ENCODE measurements at regions not wholly inside any gene's neighbourhood (a gene's known extent, or its start where the extent isn't known, plus 50 kb on each side); places are given as distances from the start of the nearest gene placed in this dataset.
"Not testable (repeated sequence)": the region's sequence is repeated elsewhere in the genome, so short reads cannot be mapped to it uniquely, and the experiment has no call there.

GRCh38 chr20:5687884-5688283 lies 62.3 kb upstream of the SHLD1 start:
- no peaks in the 10 kb centered on the region for H3K4me1 ChIP-seq (ENCODE audit: control insufficient read depth, extremely low read depth, insufficient read depth, low read length)
- FAIRE-seq (no peak), DNase-seq (ENCODE audit: low read depth, low spot score) (no peak)
- H3K9me3 ChIP-seq (ENCODE audit: control insufficient read depth, low read depth, low read length) = no peaks in the 10 kb centered on the region
- no peaks in the 10 kb centered on the region for H3K79me2 ChIP-seq (ENCODE audit: control insufficient read depth, insufficient read depth, low read length)
- no peak overlapping the region for H3K27ac ChIP-seq (ENCODE audit: control insufficient read depth, insufficient read depth, low read length)
- no peak overlapping the region for H3K9ac ChIP-seq (ENCODE audit: control insufficient read depth, extremely low read depth, insufficient read depth, low read length)
- H2AFZ ChIP-seq (ENCODE audit: control insufficient read depth, low read length) = no peak overlapping the region
- H3K36me3 ChIP-seq (ENCODE audit: control insufficient read depth in 2 of 2, extremely low read depth in 1 of 2, insufficient read depth in 2 of 2, low read length in 2 of 2) = no peaks in the 10 kb centered on the region
- H3K27me3 ChIP-seq (ENCODE audit: control insufficient read depth, extremely low read depth, insufficient read depth, low read length) = no peaks in the 10 kb centered on the region
- dilution Hi-C loops (cut with MboI; ENCODE audit: extremely low pct_ligation_motif_present, low sequenced_read_pairs) = no loop called here
- H4K20me1 ChIP-seq (ENCODE audit: control insufficient read depth, extremely low read depth, insufficient read depth, low read length) = no peaks in the 10 kb centered on the region
- H3K4me2 ChIP-seq (ENCODE audit: control insufficient read depth, extremely low read depth, insufficient read depth, low read depth, low read length) = no peak overlapping the region
- no peak for TF ChIP-seq CTCF (optimal IDR thresholded peaks at IDR 0.05 in 1 of 3, IDR thresholded peaks at IDR 0.05 in 1 of 3, conservative IDR thresholded peaks at IDR 0.05 in 1 of 3; ENCODE audit: extremely low read depth in 1 of 3, insufficient read depth in 2 of 3, low read length in 3 of 3)
- no peak for TF ChIP-seq EZH2 (IDR thresholded peaks at IDR 0.05; ENCODE audit: low read length)
- H3K9me1 ChIP-seq (ENCODE audit: control insufficient read depth, extremely low read depth, insufficient read depth, low read length) = no peaks in the 10 kb centered on the region
- H3K4me3 ChIP-seq (ENCODE audit: control insufficient read depth in 2 of 3, extremely low read depth in 1 of 3, insufficient read depth in 2 of 3, low read depth in 1 of 3, low read length in 3 of 3) = no peak overlapping the region

- Histone ChIP-seq H3K4me1 (ENCODE audit: control insufficient read depth, extremely low read depth, insufficient read depth, low read length) (no peaks in the 10 kb centered on the region), H3K79me2 (ENCODE audit: control insufficient read depth, insufficient read depth, low read length) (no peaks in the 10 kb centered on the region), H3K27ac (ENCODE audit: control insufficient read depth, insufficient read depth, low read length) (no peak overlapping the region), H3K36me3 (ENCODE audit: control insufficient read depth in 2 of 2, extremely low read depth in 1 of 2, insufficient read depth in 2 of 2, low read length in 2 of 2) (no peaks in the 10 kb centered on the region), H3K27me3 (ENCODE audit: control insufficient read depth, extremely low read depth, insufficient read depth, low read length) (no peaks in the 10 kb centered on the region), H3K9ac (ENCODE audit: control insufficient read depth, extremely low read depth, insufficient read depth, low read length) (no peak overlapping the region), H3K9me3 (ENCODE audit: control insufficient read depth, low read depth, low read length) (no peaks in the 10 kb centered on the region), H3K4me3 (ENCODE audit: control insufficient read depth in 2 of 3, extremely low read depth in 1 of 3, insufficient read depth in 2 of 3, low read depth in 1 of 3, low read length in 3 of 3) (no peak overlapping the region), H3K9me1 (ENCODE audit: control insufficient read depth, extremely low read depth, insufficient read depth, low read length) (no peaks in the 10 kb centered on the region), H4K20me1 (ENCODE audit: control insufficient read depth, extremely low read depth, insufficient read depth, low read length) (no peaks in the 10 kb centered on the region), H2AFZ (ENCODE audit: control insufficient read depth, low read length) (no peak overlapping the region), H3K4me2 (ENCODE audit: control insufficient read depth, extremely low read depth, insufficient read depth, low read depth, low read length) (no peak overlapping the region)
- no peak for DNase-seq (ENCODE audit: low read depth, low spot score)
- FAIRE-seq = no peak
- dilution Hi-C loops (cut with MboI; ENCODE audit: extremely low pct_ligation_motif_present, low sequenced_read_pairs) = no loop called here
- TF ChIP-seq EZH2 (IDR thresholded peaks at IDR 0.05; ENCODE audit: low read length) = no peak
- no peak for TF ChIP-seq CTCF (optimal IDR thresholded peaks at IDR 0.05 in 1 of 3, IDR thresholded peaks at IDR 0.05 in 1 of 3, conservative IDR thresholded peaks at IDR 0.05 in 1 of 3; ENCODE audit: extremely low read depth in 1 of 3, insufficient read depth in 2 of 3, low read length in 3 of 3)
Measured at GRCh38 chr20:5686384-5687105, 63.7 kb upstream of the SHLD1 start.

- DNase-seq (ENCODE audit: low read depth, low spot score); H3K79me2 ChIP-seq (ENCODE audit: control insufficient read depth, insufficient read depth, low read length); FAIRE-seq; dilution Hi-C loops (cut with MboI; ENCODE audit: extremely low pct_ligation_motif_present, low sequenced_read_pairs); H3K4me2 ChIP-seq (ENCODE audit: control insufficient read depth, extremely low read depth, insufficient read depth, low read depth, low read length); H3K9me3 ChIP-seq (ENCODE audit: control insufficient read depth, low read depth, low read length); H3K27ac ChIP-seq (ENCODE audit: control insufficient read depth, insufficient read depth, low read length); H3K9me1 ChIP-seq (ENCODE audit: control insufficient read depth, extremely low read depth, insufficient read depth, low read length); H4K20me1 ChIP-seq (ENCODE audit: control insufficient read depth, extremely low read depth, insufficient read depth, low read length); H3K36me3 ChIP-seq (ENCODE audit: control insufficient read depth in 2 of 2, extremely low read depth in 1 of 2, insufficient read depth in 2 of 2, low read length in 2 of 2); H3K27me3 ChIP-seq (ENCODE audit: control insufficient read depth, extremely low read depth, insufficient read depth, low read length); H2AFZ ChIP-seq (ENCODE audit: control insufficient read depth, low read length); H3K4me3 ChIP-seq (ENCODE audit: control insufficient read depth in 2 of 3, extremely low read depth in 1 of 3, insufficient read depth in 2 of 3, low read depth in 1 of 3, low read length in 3 of 3); H3K9ac ChIP-seq (ENCODE audit: control insufficient read depth, extremely low read depth, insufficient read depth, low read length); H3K4me1 ChIP-seq (ENCODE audit: control insufficient read depth, extremely low read depth, insufficient read depth, low read length): not testable (repeated sequence)
Measured at GRCh38 chr20:5682556-5682955, 67.6 kb upstream of the SHLD1 start.
